K562 (cell line): ENCODE measurements at regions not wholly inside any gene's neighbourhood (a gene's known extent, or its start where the extent isn't known, plus 50 kb on each side); places are given as distances from the start of the nearest gene placed in this dataset.

Source experiments
- PHF8 ChIP-seq: fragments of 200-600 bp; sonication (generic); IDR thresholded peaks from 2 replicates; pipeline ENCODE4 v1.6.1; 2012; ENCODE audit warnings: mixed run types, mild to moderate bottlenecking, inconsistent platforms, low read length, moderate library complexity, borderline replicate concordance
- POLR2AphosphoS5 ChIP-seq: IDR thresholded peaks from 2 replicates; pipeline ENCODE4 v1.6.1; 2011; ENCODE audit warnings: mild to moderate bottlenecking, low read depth, low read length, moderate library complexity; ENCODE audit not compliant: control insufficient read depth, insufficient read depth
- SMC3 ChIP-seq: conservative IDR thresholded peaks from 2 replicates; pipeline ENCODE4 v1.6.1; 2011; ENCODE audit warnings: low read depth, low read length, improper control_type of control experiment; ENCODE audit not compliant: insufficient read depth
- ZEB2 ChIP-seq: fragments of 450-650 bp; IDR thresholded peaks from 2 replicates; pipeline ENCODE4 v1.6.1; 2016
- ZNF561 ChIP-seq: fragments of 450-650 bp; formaldehyde crosslinking; conservative IDR thresholded peaks from 2 replicates; pipeline ENCODE4 v1.4.0; 2020; ENCODE audit warnings: mild to moderate bottlenecking, moderate library complexity

- TF ChIP-seq SMC3 (no peak), POLR2AphosphoS5 (no peak), ZNF561 (CRISPR knock-in tag) (no peak), ZEB2 (no peak), PHF8 (no peak)
Observed at GRCh38 chr20:10861619-10862018, 187.8 kb upstream of the JAG1 start.
